Smooth muscle cell (in vitro differentiated cells): ENCODE measurements at regions not wholly inside any gene's neighbourhood (a gene's known extent, or its start where the extent isn't known, plus 50 kb on each side); places are given as distances from the start of the nearest gene placed in this dataset.

Experiments
- DNase-seq: peaks from one replicate; lab custom pipeline; 2025; ENCODE audit not compliant: unreplicated experiment; lab: John Stamatoyannopoulos, UW
- H2AFZ ChIP-seq: fragments of 200-600 bp; sonication (generic); 2 replicates; pipeline ENCODE4 v1.6.0; 2016; ENCODE audit warnings: antibody characterized with exemption, low read depth, mild to moderate bottlenecking
- H3F3A ChIP-seq: fragments of 200-600 bp; sonication (generic); 2 replicates; pipeline ENCODE4 v1.6.0; 2017; ENCODE audit warnings: antibody characterized with exemption, low read depth
- H3K27ac ChIP-seq: fragments of 200-600 bp; sonication (generic); 2 replicates; pipeline ENCODE4 v1.5.1; 2016; ENCODE audit warnings: low read depth, mild to moderate bottlenecking
- H3K27me3 ChIP-seq: fragments of 200-600 bp; sonication (generic); 2 replicates; pipeline ENCODE4 v1.6.1; 2016; ENCODE audit warnings: low read depth, mild to moderate bottlenecking
- H3K36me3 ChIP-seq: fragments of 200-600 bp; sonication (generic); 2 replicates; pipeline ENCODE4 v1.5.1; 2016; ENCODE audit warnings: low read depth
- H3K4me1 ChIP-seq: fragments of 200-600 bp; sonication (generic); 2 replicates; pipeline ENCODE4 v1.5.1; 2016; ENCODE audit warnings: low read depth
- H3K4me2 ChIP-seq: fragments of 200-600 bp; sonication (generic); 2 replicates; pipeline ENCODE4 v1.6.0; 2016; ENCODE audit warnings: mild to moderate bottlenecking
- H3K4me3 ChIP-seq: fragments of 200-600 bp; sonication (generic); 2 replicates; pipeline ENCODE4 v1.5.1; 2016; ENCODE audit warnings: mild to moderate bottlenecking
- H3K79me2 ChIP-seq: fragments of 200-600 bp; sonication (generic); 2 replicates; pipeline ENCODE4 v1.6.0; 2016; ENCODE audit warnings: low read depth, mild to moderate bottlenecking
- H3K9ac ChIP-seq: fragments of 200-600 bp; sonication (generic); 2 replicates; pipeline ENCODE4 v1.6.0; 2016; ENCODE audit warnings: low read depth
- H3K9me3 ChIP-seq: fragments of 200-600 bp; sonication (generic); replicated peaks from 2 replicates; pipeline ENCODE4 v1.5.1; 2016; ENCODE audit warnings: low read depth
- H4K20me1 ChIP-seq: fragments of 200-600 bp; sonication (generic); 2 replicates; pipeline ENCODE4 v1.6.0; 2016; ENCODE audit warnings: low read depth
- CTCF ChIP-seq: fragments of 200-600 bp; sonication (generic); IDR thresholded peaks from 2 replicates; pipeline ENCODE4 v1.5.1; 2017; ENCODE audit warnings: borderline replicate concordance, mild to moderate bottlenecking, antibody characterized with exemption; ENCODE audit not compliant: insufficient read depth, poor library complexity, severe bottlenecking
- WGBS: methylation state at CpG from one replicate; pipeline ENCODE4 v1.1.7; 2016; ENCODE audit warnings: low lambda C conversion rate; 5-methylcytosine and 5-hydroxymethylcytosine counted together

- no peak overlapping the region for H3K9ac ChIP-seq
- H2AFZ ChIP-seq = no peak overlapping the region
- H3K27me3 ChIP-seq = no peaks in the 10 kb centered on the region
- no peak overlapping the region for H3K4me2 ChIP-seq
- H3K4me3 ChIP-seq = no peak overlapping the region
- no peak overlapping the region for H3K27ac ChIP-seq
- no peaks in the 10 kb centered on the region for H3K9me3 ChIP-seq
- H3K36me3 ChIP-seq = no peaks in the 10 kb centered on the region
- no peak for TF ChIP-seq CTCF
- 79% methylated on average over 1 of the region's 1 CpG for WGBS
- H3K79me2 ChIP-seq = no peaks in the 10 kb centered on the region
- no peak for DNase-seq
- H3K4me1 ChIP-seq = no peaks in the 10 kb centered on the region
- no peaks in the 10 kb centered on the region for H3F3A ChIP-seq
- H4K20me1 ChIP-seq = no peaks in the 10 kb centered on the region
Observed at GRCh38 chr1:82503822-82504221, 703.1 kb downstream of the ADGRL2 start.

- Histone ChIP-seq H3K79me2 (no peaks in the 10 kb centered on the region), H3K9me3 (no peaks in the 10 kb centered on the region), H3K9ac (no peak overlapping the region), H4K20me1 (no peaks in the 10 kb centered on the region), H3K36me3 (no peaks in the 10 kb centered on the region), H3K27me3 (no peaks in the 10 kb centered on the region), H3K4me2 (no peak overlapping the region), H3K27ac (no peak overlapping the region), H3F3A (no peaks in the 10 kb centered on the region), H2AFZ (no peak overlapping the region), H3K4me1 (no peaks in the 10 kb centered on the region), H3K4me3 (no peak overlapping the region)
- TF ChIP-seq CTCF = no peak
- no peak for DNase-seq
Observed at GRCh38 chr1:82499022-82499421, 698.3 kb downstream of the ADGRL2 start.

- Histone ChIP-seq H3K4me2 (no peak overlapping the region), H2AFZ (no peak overlapping the region), H3K9me3 (no peaks in the 10 kb centered on the region), H3F3A (no peaks in the 10 kb centered on the region), H3K27ac (no peak overlapping the region), H3K9ac (no peak overlapping the region), H3K4me1 (no peaks in the 10 kb centered on the region), H3K4me3 (no peak overlapping the region), H4K20me1 (no peaks in the 10 kb centered on the region), H3K79me2 (no peaks in the 10 kb centered on the region), H3K27me3 (no peaks in the 10 kb centered on the region), H3K36me3 (no peaks in the 10 kb centered on the region)
- no peak for TF ChIP-seq CTCF
- DNase-seq = no peak
- WGBS = 43% methylated on average over 3 of the region's 3 CpGs
Observed at GRCh38 chr1:82494117-82494516, 693.4 kb downstream of the ADGRL2 start.

- no peak for DNase-seq
- Histone ChIP-seq H3K9me3 (no peaks in the 10 kb centered on the region), H3K4me2 (no peak overlapping the region), H3K79me2 (no peaks in the 10 kb centered on the region), H3K4me1 (no peaks in the 10 kb centered on the region), H3K27ac (no peak overlapping the region), H3F3A (no peaks in the 10 kb centered on the region), H3K27me3 (no peaks in the 10 kb centered on the region), H3K36me3 (no peaks in the 10 kb centered on the region), H3K4me3 (no peak overlapping the region), H4K20me1 (no peaks in the 10 kb centered on the region), H2AFZ (no peak overlapping the region), H3K9ac (no peak overlapping the region)
- WGBS = 94% methylated on average over 2 of the region's 2 CpGs
- no peak for TF ChIP-seq CTCF
Observed at GRCh38 chr1:82492159-82492558, 691.4 kb downstream of the ADGRL2 start.
